ENCODE measurements at regions not wholly inside any gene's neighbourhood (a gene's known extent, or its start where the extent isn't known, plus 50 kb on each side); places are given as distances from the start of the nearest gene placed in this dataset.

DNA sequence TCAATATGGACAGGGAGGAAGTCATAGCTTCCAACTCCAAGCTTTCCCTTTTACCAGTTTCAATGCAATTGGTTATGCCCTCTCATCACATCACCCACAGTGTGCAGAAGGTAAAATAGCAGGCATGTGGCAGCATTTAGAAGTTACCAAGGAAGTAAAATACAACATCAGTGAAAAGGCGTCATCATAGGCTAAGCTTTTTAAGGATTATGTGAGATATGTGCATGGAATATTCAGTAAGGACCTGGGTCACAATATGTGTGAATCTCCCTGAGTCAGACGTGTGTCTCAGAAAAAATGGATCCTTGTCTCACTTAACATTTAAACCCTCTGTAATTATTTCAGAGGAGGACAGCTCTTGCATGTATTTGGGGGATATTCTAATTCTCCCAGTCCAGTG is 522.8 kb upstream of the POM121L12 start:
- DNase-seq (no peak), ATAC-seq (no peak)
- H3K4me3 ChIP-seq, result no peak overlapping the region
- no peaks in the 10 kb centered on the region for H3K27me3 ChIP-seq
- TF ChIP-seq POLR2A (IDR thresholded peaks at IDR 0.05), result no peak
- TF ChIP-seq, protein P1, sequence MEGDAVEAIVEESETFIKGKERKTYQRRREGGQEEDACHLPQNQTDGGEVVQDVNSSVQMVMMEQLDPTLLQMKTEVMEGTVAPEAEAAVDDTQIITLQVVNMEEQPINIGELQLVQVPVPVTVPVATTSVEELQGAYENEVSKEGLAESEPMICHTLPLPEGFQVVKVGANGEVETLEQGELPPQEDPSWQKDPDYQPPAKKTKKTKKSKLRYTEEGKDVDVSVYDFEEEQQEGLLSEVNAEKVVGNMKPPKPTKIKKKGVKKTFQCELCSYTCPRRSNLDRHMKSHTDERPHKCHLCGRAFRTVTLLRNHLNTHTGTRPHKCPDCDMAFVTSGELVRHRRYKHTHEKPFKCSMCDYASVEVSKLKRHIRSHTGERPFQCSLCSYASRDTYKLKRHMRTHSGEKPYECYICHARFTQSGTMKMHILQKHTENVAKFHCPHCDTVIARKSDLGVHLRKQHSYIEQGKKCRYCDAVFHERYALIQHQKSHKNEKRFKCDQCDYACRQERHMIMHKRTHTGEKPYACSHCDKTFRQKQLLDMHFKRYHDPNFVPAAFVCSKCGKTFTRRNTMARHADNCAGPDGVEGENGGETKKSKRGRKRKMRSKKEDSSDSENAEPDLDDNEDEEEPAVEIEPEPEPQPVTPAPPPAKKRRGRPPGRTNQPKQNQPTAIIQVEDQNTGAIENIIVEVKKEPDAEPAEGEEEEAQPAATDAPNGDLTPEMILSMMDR (IDR thresholded peaks at IDR 0.05), result no peak
- no peaks in the 10 kb centered on the region for H3K4me1 ChIP-seq
- 48 to 57% methylated on average over 2 of the region's 2 CpGs for WGBS, 2 donors
- H3K36me3 ChIP-seq (replicated peaks in 1 of 2; ENCODE audit: insufficient read depth in 1 of 2, low read depth in 2 of 2), result no peaks in the 10 kb centered on the region
- no peaks in the 10 kb centered on the region for H3K9me3 ChIP-seq
- intact Hi-C loops (cut with DNase I), result no loop called here
- H3K27ac ChIP-seq, result no peak overlapping the region

DNA sequence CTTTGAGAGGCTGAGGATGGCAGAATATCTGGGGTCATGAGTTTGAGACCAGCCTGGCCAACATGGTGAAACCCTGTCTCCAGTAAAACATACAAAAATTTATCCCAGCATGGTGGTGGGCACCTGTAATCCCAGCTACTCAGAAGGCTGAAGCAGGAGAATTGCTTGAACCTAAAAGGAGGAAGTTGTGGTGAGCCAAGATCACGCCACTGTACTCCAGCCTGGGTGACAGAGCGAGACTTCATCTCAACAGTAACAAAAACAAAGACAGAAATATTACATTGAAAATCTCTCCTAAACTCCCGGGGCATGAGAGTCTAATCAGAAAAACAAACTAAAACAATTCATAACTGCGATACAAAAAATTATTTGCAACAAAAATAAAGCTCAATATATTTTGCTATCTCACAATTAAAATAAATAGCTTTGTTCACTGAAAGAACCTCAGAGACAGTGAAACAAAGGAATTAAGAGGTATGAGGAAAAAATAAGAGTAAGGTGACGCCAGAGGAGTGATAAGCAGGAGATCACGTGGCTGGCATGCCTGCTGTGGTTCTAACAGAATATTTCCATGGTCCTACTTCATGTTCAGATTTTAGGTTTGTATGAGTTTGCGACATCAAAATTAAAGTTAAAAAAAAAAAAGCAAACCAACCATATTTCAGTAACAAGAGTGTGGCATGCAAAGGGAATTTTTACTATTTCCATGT is 527.7 kb upstream of the POM121L12 start:
- Histone ChIP-seq H3K27ac (no peak overlapping the region), H3K36me3 (replicated peaks in 1 of 2; ENCODE audit: insufficient read depth in 1 of 2, low read depth in 2 of 2) (no peaks in the 10 kb centered on the region), H3K27me3 (no peaks in the 10 kb centered on the region), H3K4me3 (no peak overlapping the region), H3K9me3 (no peaks in the 10 kb centered on the region), H3K4me1 (no peaks in the 10 kb centered on the region)
- ATAC-seq (no peak), DNase-seq (no peak)
- intact Hi-C loops (cut with DNase I), result no loop called here
- 38 to 51% methylated on average over 7 of the region's 7 CpGs for WGBS, 2 donors
- no peak for TF ChIP-seq POLR2A (IDR thresholded peaks at IDR 0.05)

DNA sequence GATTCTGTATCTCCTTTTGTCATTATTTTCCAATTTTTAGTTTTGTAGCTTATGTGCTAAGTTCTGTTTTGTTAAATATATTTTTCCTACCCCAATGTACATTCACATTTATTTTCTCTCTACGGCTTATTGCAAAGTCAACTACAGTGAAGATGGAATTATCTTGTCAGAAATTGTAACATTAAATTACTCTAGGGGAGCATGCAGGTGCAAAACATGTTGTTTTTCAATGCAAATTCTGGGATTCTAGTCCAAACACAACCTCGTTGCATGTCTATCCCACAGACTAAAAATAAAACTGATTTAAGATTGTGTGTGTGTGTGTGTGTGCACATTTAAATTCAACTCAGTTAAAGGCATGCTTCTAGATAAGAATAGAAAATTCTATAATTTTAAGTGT is 529.1 kb upstream of the POM121L12 start:
- Histone ChIP-seq H3K27ac (no peak overlapping the region), H3K4me3 (no peak overlapping the region), H3K36me3 (replicated peaks in 1 of 2; ENCODE audit: insufficient read depth in 1 of 2, low read depth in 2 of 2) (no peaks in the 10 kb centered on the region), H3K9me3 (no peaks in the 10 kb centered on the region), H3K27me3 (no peaks in the 10 kb centered on the region), H3K4me1 (no peaks in the 10 kb centered on the region)
- ATAC-seq (no peak), DNase-seq (no peak)
- intact Hi-C loops (cut with DNase I), result no loop called here
- 16 to 30% methylated on average over 2 of the region's 2 CpGs for WGBS, 2 donors
- TF ChIP-seq, protein P1 (IDR thresholded peaks at IDR 0.05), result no peak
- no peak for TF ChIP-seq POLR2A (IDR thresholded peaks at IDR 0.05)

DNA sequence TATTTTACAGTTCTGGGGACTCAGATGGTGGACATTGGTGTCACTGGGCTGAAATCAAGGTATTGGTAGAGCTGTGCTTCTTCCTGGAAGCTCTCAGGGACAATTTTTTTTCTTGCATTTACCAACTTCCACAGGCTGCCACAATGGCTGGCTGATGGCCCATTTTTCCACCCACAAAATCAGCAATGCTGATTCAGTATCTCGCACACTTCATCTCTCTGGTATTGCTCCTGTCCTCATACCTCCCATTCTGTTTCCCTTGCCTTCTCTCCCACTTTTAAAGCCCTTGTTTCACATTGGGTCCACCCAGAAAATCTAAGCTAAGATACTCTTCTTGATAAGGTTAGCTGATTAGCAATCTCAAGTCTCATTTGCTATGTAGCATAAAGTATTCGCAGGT is 530.9 kb upstream of the POM121L12 start:
- DNase-seq, result no peak
- no peaks in the 10 kb centered on the region for H3K4me1 ChIP-seq
- no peaks in the 10 kb centered on the region for H3K36me3 ChIP-seq (replicated peaks in 1 of 2; ENCODE audit: insufficient read depth in 1 of 2, low read depth in 2 of 2)
- no peaks in the 10 kb centered on the region for H3K27me3 ChIP-seq
- no peak overlapping the region for H3K27ac ChIP-seq
- ATAC-seq, result no peak
- WGBS, 2 donors, result 58 to 61% methylated on average over 2 of the region's 2 CpGs
- intact Hi-C loops (cut with DNase I), result no loop called here
- H3K4me3 ChIP-seq, result no peak overlapping the region
- H3K9me3 ChIP-seq, result no peaks in the 10 kb centered on the region
- TF ChIP-seq, protein P1 (IDR thresholded peaks at IDR 0.05), result no peak
- no peak for TF ChIP-seq POLR2A (IDR thresholded peaks at IDR 0.05)

DNA sequence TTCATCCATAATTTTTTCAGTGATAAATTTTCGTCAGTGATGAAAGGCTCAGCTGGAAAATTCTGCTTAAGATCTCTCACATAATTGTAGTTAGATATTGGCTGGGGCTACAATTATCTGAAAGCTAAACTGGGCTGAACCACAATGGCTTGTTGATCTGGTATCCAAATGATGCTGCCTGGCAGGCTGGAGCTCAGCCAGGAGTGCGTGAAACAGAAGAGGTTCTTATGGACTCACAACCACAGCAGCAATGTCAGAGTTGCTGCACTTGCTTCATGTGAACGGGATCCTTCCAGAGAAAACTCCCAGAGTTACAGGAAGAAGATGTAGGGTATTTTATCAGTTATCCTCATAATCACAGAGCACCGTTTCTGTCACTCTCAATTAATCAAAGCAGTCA is 533.2 kb upstream of the POM121L12 start:
- ATAC-seq (no peak), DNase-seq (no peak)
- H3K4me3 ChIP-seq, result no peak overlapping the region
- TF ChIP-seq, protein P1 (IDR thresholded peaks at IDR 0.05), result no peak
- TF ChIP-seq POLR2A (IDR thresholded peaks at IDR 0.05), result no peak
- no peaks in the 10 kb centered on the region for H3K4me1 ChIP-seq
- H3K27me3 ChIP-seq, result no peaks in the 10 kb centered on the region
- no peak overlapping the region for H3K27ac ChIP-seq
- intact Hi-C loops (cut with DNase I), result no loop called here
- H3K36me3 ChIP-seq (replicated peaks in 1 of 2; ENCODE audit: insufficient read depth in 1 of 2, low read depth in 2 of 2), result no peaks in the 10 kb centered on the region
- 37 to 54% methylated on average over 4 of the region's 4 CpGs for WGBS, 2 donors
- no peaks in the 10 kb centered on the region for H3K9me3 ChIP-seq

Data from body of pancreas (tissue), 4 donors.